ENCODE measurements at regions not wholly inside any gene's neighbourhood (a gene's known extent, or its start where the extent isn't known, plus 50 kb on each side); places are given as distances from the start of the nearest gene placed in this dataset.
"Not testable (repeated sequence)": the region's sequence is repeated elsewhere in the genome, so short reads cannot be mapped to it uniquely, and the experiment has no call there.

DNA sequence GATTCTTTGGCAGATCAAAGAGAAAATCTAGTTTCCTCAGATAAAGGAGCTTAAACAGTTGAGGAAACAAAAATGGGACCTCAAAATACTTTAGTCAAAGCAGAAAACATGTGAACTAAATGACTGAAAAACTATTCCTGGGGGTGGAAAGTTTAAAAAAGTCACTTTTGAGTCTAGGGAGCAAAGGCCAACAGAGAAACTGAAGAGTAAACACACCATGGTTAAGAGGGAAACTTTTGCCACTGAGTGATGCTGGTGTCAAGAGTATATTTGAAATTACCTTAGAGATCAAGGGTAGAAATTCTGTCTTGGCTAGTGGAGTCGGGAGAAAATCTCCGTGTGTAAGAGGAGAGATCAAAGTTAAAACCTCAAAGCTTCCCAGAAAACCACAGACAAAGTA lies 501.2 kb upstream of the ADGRL4 start:
- FAIRE-seq (no peak), DNase-seq (ENCODE audit: low spot score) (no peak)

GRCh38 chr1:79501153-79501552 lies 494.6 kb upstream of the ADGRL4 start:
- no peak for FAIRE-seq

DNA sequence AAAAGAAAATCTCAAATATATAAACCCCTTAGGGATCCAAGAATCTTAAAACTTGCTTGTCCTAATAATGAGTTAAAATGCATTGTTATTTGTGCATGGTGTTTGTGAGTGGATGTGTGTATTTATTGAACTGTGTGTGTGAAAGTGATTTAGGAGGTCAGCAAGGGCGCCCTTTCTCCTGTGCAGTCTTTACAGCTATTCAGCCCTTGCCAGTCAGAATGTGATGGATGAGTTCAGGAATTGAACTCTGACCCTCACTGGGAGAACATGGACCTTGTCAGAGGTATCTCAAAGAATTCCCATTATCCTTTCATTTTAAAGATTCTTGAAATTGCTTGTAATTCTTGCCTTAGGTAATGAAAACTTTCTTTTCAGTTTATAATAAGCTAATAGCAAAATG lies 493.0 kb upstream of the ADGRL4 start:
- FAIRE-seq (no peak), DNase-seq (ENCODE audit: low spot score) (no peak)

More at GRCh38 chr1:79501153-79501552, 494.6 kb upstream of the ADGRL4 start:
- no peak for DNase-seq (ENCODE audit: low spot score)

DNA sequence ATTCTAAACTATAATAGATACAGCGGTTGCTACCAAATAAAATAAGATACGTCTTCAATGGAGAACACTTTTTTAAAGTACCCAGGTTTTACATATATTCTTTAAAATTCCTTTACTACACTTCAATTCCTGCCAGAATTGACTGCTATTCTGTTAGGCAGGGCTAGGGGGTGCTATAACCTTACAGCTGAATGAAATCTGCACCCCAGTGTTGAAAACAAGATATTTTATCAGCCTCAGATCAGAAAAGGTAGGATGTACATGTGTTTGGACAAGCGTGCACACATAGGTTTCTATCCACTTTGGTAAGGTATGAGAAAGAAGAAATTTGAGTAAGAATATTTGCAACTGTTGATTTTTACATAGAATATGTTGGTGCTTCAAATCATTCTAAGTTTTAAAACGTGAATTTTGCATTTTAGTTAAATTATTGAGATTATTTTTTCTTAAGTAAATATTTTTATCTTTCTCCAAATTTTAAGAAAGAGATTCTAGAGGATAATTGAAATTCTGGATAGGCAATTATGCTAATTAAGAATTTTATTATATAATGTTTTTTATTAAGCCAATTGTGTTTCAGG lies 490.8 kb upstream of the ADGRL4 start:
- FAIRE-seq (no peak), DNase-seq (ENCODE audit: low spot score) (peak; percentile 31)

DNA sequence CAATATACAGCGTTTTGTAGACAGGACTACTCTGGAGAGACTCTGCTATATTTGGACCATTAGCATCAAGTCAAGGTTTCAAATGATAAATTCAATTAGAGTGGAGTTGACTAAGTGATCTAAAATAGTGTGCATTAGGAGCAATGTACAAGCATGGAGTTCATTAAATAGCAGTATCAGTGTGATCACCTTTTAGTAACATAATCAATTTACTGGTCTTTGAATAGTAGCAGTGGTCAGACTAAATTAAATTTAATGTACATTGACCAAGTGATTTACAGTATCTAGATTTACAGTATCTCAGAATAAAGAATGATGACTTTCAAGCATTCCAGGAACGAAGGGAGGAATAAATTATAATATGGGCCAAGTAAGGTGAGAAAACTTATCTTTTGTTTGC lies 489.6 kb upstream of the ADGRL4 start:
- no peak for DNase-seq (ENCODE audit: low spot score)
- FAIRE-seq, result no peak

DNA sequence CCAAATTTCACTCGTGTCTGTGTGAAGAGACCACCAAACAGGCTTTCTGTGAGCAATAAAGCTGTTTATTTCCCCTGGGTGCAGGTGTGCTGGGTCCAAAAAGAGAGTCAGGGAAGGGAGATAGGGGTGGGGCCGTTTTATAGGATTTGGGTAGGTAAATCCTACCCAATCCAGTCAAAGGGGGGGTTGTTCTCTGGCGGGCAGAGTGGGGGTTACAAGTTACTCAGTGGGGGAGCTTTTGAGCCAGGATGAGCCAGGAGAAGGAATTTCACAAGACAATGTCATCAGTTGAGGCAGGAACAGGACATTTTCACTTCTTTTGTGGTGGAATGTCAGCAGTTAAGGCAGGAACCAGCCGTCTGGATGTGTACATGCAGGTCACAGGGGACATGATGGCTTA lies 487.2 kb upstream of the ADGRL4 start:
- not testable (repeated sequence) for DNase-seq (ENCODE audit: low spot score); FAIRE-seq

DNA sequence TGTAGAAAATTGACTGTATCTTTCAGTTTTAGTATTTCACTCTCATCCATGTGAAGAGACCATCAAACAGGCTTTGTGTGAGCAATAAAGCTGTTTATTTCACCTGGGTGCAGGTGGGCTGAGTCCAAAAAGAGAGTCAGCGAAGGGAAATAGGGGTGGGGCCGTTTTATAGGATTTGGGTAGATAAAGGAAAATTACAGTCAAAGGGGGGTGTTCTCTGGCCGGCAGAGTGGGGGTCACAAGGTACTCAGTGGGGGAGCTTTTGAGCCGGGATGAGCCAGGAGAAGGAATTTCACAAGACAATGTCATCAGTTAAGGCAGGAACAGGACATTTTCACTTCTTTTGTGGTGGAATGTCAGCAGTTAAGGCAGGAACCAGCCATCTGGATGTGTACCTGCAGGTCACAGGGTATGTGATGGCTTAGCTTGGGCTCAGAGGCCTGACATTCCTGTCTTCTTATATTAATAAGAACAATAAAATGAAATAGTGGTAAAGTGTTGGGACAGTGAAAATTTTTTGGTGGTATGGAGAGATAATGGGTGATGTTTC lies 482.1 kb upstream of the ADGRL4 start:
- not testable (repeated sequence) for DNase-seq (ENCODE audit: low spot score); FAIRE-seq

- no peak for DNase-seq (ENCODE audit: low spot score)
- no peak for FAIRE-seq
These were observed 472.3 kb upstream of the ADGRL4 start for GRCh38 chr1:79478728-79479373.

GRCh38 chr1:79478160-79478559 lies 471.6 kb upstream of the ADGRL4 start:
- FAIRE-seq (no peak), DNase-seq (ENCODE audit: low spot score) (no peak)

GRCh38 chr1:79472067-79472656 lies 465.6 kb upstream of the ADGRL4 start:
- FAIRE-seq (no peak), DNase-seq (ENCODE audit: low spot score) (no peak)

DNA sequence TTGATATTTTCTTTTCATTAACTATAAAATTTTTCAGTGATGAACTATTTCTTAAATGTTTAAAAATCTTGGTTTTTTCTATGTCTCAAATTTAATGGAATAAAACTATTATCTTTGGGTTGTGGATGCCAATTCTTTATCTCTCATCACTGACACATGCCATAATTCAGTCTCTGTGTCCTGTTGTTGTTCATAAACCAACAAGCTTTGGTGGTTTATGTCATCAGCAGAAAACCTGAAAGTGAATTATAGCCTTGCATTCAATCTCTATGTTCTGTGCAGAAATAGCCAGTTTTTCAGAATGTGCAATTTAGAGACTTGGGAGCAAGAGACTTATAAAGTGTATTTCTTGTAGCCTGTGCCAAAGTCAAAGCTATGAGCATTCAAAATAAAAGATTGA lies 462.6 kb upstream of the ADGRL4 start:
- FAIRE-seq (no peak), DNase-seq (ENCODE audit: low spot score) (no peak)

GRCh38 chr1:79460773-79461436 lies 454.4 kb upstream of the ADGRL4 start:
- no peak for FAIRE-seq
- DNase-seq (ENCODE audit: low spot score), result no peak

GRCh38 chr1:79457562-79458224 lies 451.2 kb upstream of the ADGRL4 start:
- FAIRE-seq (no peak), DNase-seq (ENCODE audit: low spot score) (no peak)

- no peak for DNase-seq (ENCODE audit: low spot score)
- no peak for FAIRE-seq
These were observed 441.9 kb upstream of the ADGRL4 start for GRCh38 chr1:79448426-79448825.

GRCh38 chr1:79441238-79441637 lies 434.7 kb upstream of the ADGRL4 start:
- no peak for DNase-seq (ENCODE audit: low spot score)
- FAIRE-seq, result no peak

GRCh38 chr1:79437540-79437939 lies 431.0 kb upstream of the ADGRL4 start:
- DNase-seq (ENCODE audit: low spot score), result no peak
- no peak for FAIRE-seq

GRCh38 chr1:79431340-79431739 lies 424.8 kb upstream of the ADGRL4 start:
- FAIRE-seq (no peak), DNase-seq (ENCODE audit: low spot score) (no peak)

- DNase-seq (ENCODE audit: low spot score) (no peak), FAIRE-seq (no peak)
These were observed 423.9 kb upstream of the ADGRL4 start for GRCh38 chr1:79430437-79430836.

DNA sequence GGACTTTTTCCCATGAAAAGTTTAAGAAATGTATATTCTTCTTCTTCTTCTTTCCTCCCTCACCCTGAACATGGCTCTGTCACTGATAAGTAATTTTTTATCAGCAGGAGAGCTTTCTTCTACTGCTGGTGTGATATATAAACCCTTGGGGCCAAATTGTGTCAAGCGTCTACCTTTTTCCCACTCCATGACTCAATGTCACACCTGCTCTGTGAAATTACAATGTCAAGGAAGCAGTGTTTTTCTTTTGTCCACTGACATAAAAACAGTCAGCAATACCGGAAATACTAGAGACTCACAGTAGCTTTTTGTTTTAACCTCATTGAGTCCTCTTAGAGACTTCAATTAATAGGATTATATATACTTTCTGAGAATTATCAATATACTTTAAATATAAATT lies 416.2 kb upstream of the ADGRL4 start:
- no peak for DNase-seq (ENCODE audit: low spot score)
- no peak for FAIRE-seq

GRCh38 chr1:79398501-79398900 lies 392.0 kb upstream of the ADGRL4 start:
- FAIRE-seq, result no peak
- DNase-seq (ENCODE audit: low spot score), result no peak

DNA sequence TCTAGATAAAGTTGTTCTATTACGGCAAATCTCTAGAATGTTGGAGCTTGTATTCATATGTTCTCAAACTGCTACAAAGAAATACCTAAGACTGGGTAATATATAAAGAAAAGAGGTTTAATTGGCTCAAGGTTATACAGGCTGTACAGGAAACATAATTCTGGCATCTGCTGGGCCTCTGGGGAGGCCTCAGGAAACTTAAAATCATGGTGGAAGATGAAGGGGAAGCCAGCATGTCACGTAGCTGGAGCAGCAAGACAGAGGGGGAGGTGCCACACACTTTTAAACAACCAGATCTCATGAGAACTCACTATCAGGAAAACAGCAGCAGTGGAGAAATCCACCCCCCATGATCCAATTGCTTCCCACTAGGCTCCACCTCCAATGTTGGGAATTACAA lies 390.4 kb upstream of the ADGRL4 start:
- DNase-seq (ENCODE audit: low spot score), result no peak
- no peak for FAIRE-seq

All from urothelium cell line (cell line).